NCI-H2081 (cell line): ENCODE measurements at regions not wholly inside any gene's neighbourhood (a gene's known extent, or its start where the extent isn't known, plus 50 kb on each side); places are given as distances from the start of the nearest gene placed in this dataset.
A peak's percentile ranks its signal among the peaks of the same experiment; 100 is the strongest.
"Not testable (repeated sequence)": the region's sequence is repeated elsewhere in the genome, so short reads cannot be mapped to it uniquely, and the experiment has no call there.

ENCODE experiments used
- DNase-seq, 2 experiments: peaks; one replicate each; lab custom pipeline; 2025; lab: John Stamatoyannopoulos, UW

- no peak for DNase-seq
These were observed 304.2 kb downstream of the DNAH5 start for GRCh38 chr5:13640270-13640669.

- DNase-seq, result no peak
These were observed 311.8 kb downstream of the DNAH5 start for GRCh38 chr5:13632676-13633075.

- DNase-seq, result no peak
These were observed 315.3 kb downstream of the DNAH5 start for GRCh38 chr5:13629218-13629617.

GRCh38 chr5:13627673-13628454, 316.6 kb downstream of the DNAH5 start:
- no peak for DNase-seq

GRCh38 chr5:13625616-13626198, 318.8 kb downstream of the DNAH5 start:
- no peak for DNase-seq

GRCh38 chr5:13624283-13625074, 320.0 kb downstream of the DNAH5 start:
- no peak for DNase-seq

GRCh38 chr5:13613621-13614020, 330.9 kb downstream of the DNAH5 start:
- no peak for DNase-seq

- no peak for DNase-seq
These were observed 332.9 kb downstream of the DNAH5 start for GRCh38 chr5:13611604-13612003.

GRCh38 chr5:13609504-13609903, 335.0 kb downstream of the DNAH5 start:
- DNase-seq, result no peak

- DNase-seq, result peak in 1 of 2 experiments; percentile 20
These were observed 338.4 kb downstream of the DNAH5 start for GRCh38 chr5:13606051-13606450.

- DNase-seq, result no peak
These were observed 343.4 kb downstream of the DNAH5 start for GRCh38 chr5:13601112-13601511.

GRCh38 chr5:13595978-13596377, 348.5 kb downstream of the DNAH5 start:
- DNase-seq, result no peak

GRCh38 chr5:13591621-13592020, 352.9 kb downstream of the DNAH5 start:
- DNase-seq, result peak in 1 of 2 experiments; percentile 31

GRCh38 chr5:13585324-13585723, 359.2 kb downstream of the DNAH5 start:
- DNase-seq, result no peak

- no peak for DNase-seq
These were observed 362.6 kb downstream of the DNAH5 start for GRCh38 chr5:13581914-13582313.

GRCh38 chr5:13581132-13581531, 363.4 kb downstream of the DNAH5 start:
- DNase-seq, result no peak

- no peak for DNase-seq
These were observed 364.4 kb downstream of the DNAH5 start for GRCh38 chr5:13580058-13580457.

GRCh38 chr5:13579091-13579490, 365.4 kb downstream of the DNAH5 start:
- not testable (repeated sequence) for DNase-seq

GRCh38 chr5:13578311-13579039, 366.0 kb downstream of the DNAH5 start:
- not testable (repeated sequence) for DNase-seq

GRCh38 chr5:13574574-13574973, 369.9 kb downstream of the DNAH5 start:
- peak; percentile 22 to 31 for DNase-seq

GRCh38 chr5:13572163-13572562, 372.3 kb downstream of the DNAH5 start:
- no peak for DNase-seq

- no peak for DNase-seq
These were observed 375.3 kb downstream of the DNAH5 start for GRCh38 chr5:13569090-13569715.
